Skeletal muscle satellite cell (primary cell): ENCODE measurements at regions not wholly inside any gene's neighbourhood (a gene's known extent, or its start where the extent isn't known, plus 50 kb on each side); places are given as distances from the start of the nearest gene placed in this dataset.

Source experiments
- H3K27me3 ChIP-seq: 2 replicates; pipeline ENCODE4 v1.7.0; 2013; ENCODE audit warnings: low read length; ENCODE audit not compliant: control insufficient read depth, insufficient read depth
- H3K36me3 ChIP-seq: 2 replicates; pipeline ENCODE4 v1.7.0; 2013; ENCODE audit warnings: mild to moderate bottlenecking, control low read depth, low read length; ENCODE audit not compliant: insufficient read depth
- H3K4me1 ChIP-seq: 2 replicates; pipeline ENCODE4 v1.7.0; 2013; ENCODE audit warnings: low read length; ENCODE audit not compliant: control insufficient read depth, insufficient read depth
- H3K4me2 ChIP-seq: 2 replicates; pipeline ENCODE4 v1.7.0; 2013; ENCODE audit warnings: mild to moderate bottlenecking, low read length
- H3K4me3 ChIP-seq: 2 replicates; pipeline ENCODE4 v1.7.0; 2013; ENCODE audit warnings: low read length
- H3K9ac ChIP-seq: 2 replicates; pipeline ENCODE4 v1.7.0; 2013; ENCODE audit warnings: mild to moderate bottlenecking, low read depth, low read length, moderate library complexity
- H3K9me3 ChIP-seq: replicated peaks from 2 replicates; pipeline ENCODE4 v1.7.0; 2013; ENCODE audit warnings: mild to moderate bottlenecking, control low read depth, low read length

GRCh38 chr13:48159401-48159800 lies 64.5 kb upstream of the MED4 start:
- peaks cover 23% of the 10 kb centered on the region for H3K4me1 ChIP-seq
- H3K9ac ChIP-seq: no peak overlapping the region

GRCh38 chr13:48158915-48159314 lies 64.0 kb upstream of the MED4 start:
- no peaks in the 10 kb centered on the region for H3K9me3 ChIP-seq
- no peaks in the 10 kb centered on the region for H3K27me3 ChIP-seq
- no peaks in the 10 kb centered on the region for H3K36me3 ChIP-seq
- no peak overlapping the region for H3K4me3 ChIP-seq
- H3K9ac ChIP-seq: no peak overlapping the region
- H3K4me1 ChIP-seq: peaks cover 23% of the 10 kb centered on the region
- no peak overlapping the region for H3K4me2 ChIP-seq

More at GRCh38 chr13:48159401-48159800, 64.5 kb upstream of the MED4 start:
- Histone ChIP-seq H3K27me3 (no peaks in the 10 kb centered on the region), H3K9me3 (no peaks in the 10 kb centered on the region), H3K4me2 (no peak overlapping the region), H3K36me3 (no peaks in the 10 kb centered on the region), H3K4me3 (no peak overlapping the region)

GRCh38 chr13:48158290-48158689 lies 63.4 kb upstream of the MED4 start:
- Histone ChIP-seq H3K27me3 (no peaks in the 10 kb centered on the region), H3K9me3 (no peaks in the 10 kb centered on the region), H3K36me3 (no peaks in the 10 kb centered on the region), H3K4me2 (no peak overlapping the region), H3K9ac (no peak overlapping the region), H3K4me3 (no peak overlapping the region), H3K4me1 (peaks cover 23% of the 10 kb centered on the region)

- Histone ChIP-seq H3K4me2 (no peak overlapping the region), H3K4me1 (peaks cover 23% of the 10 kb centered on the region), H3K9ac (no peak overlapping the region), H3K4me3 (no peak overlapping the region), H3K9me3 (no peaks in the 10 kb centered on the region), H3K27me3 (no peaks in the 10 kb centered on the region), H3K36me3 (no peaks in the 10 kb centered on the region)
These were observed 61.6 kb upstream of the MED4 start for GRCh38 chr13:48156466-48156865.

- H3K9me3 ChIP-seq: no peaks in the 10 kb centered on the region
- peaks cover 23% of the 10 kb centered on the region for H3K4me1 ChIP-seq
- H3K4me2 ChIP-seq: no peak overlapping the region
- H3K9ac ChIP-seq: no peak overlapping the region
- H3K36me3 ChIP-seq: no peaks in the 10 kb centered on the region
- no peak overlapping the region for H3K4me3 ChIP-seq
- no peaks in the 10 kb centered on the region for H3K27me3 ChIP-seq
These were observed 60.9 kb upstream of the MED4 start for GRCh38 chr13:48155848-48156247.

GRCh38 chr13:48154671-48155070 lies 59.8 kb upstream of the MED4 start:
- peaks cover 14% of the 10 kb centered on the region for H3K4me1 ChIP-seq
- H3K4me2 ChIP-seq: no peak overlapping the region

GRCh38 chr13:48153186-48153585 lies 58.3 kb upstream of the MED4 start:
- peaks cover 3% of the 10 kb centered on the region for H3K27me3 ChIP-seq
- H3K4me3 ChIP-seq: no peak overlapping the region
- no peaks in the 10 kb centered on the region for H3K9me3 ChIP-seq
- no peak overlapping the region for H3K4me2 ChIP-seq
- no peak overlapping the region for H3K9ac ChIP-seq
- no peaks in the 10 kb centered on the region for H3K36me3 ChIP-seq
- H3K4me1 ChIP-seq: peaks cover 4% of the 10 kb centered on the region

More at GRCh38 chr13:48154671-48155070, 59.8 kb upstream of the MED4 start:
- Histone ChIP-seq H3K9ac (no peak overlapping the region), H3K9me3 (no peaks in the 10 kb centered on the region), H3K36me3 (no peaks in the 10 kb centered on the region), H3K27me3 (no peaks in the 10 kb centered on the region), H3K4me3 (no peak overlapping the region)

- Histone ChIP-seq H3K36me3 (no peaks in the 10 kb centered on the region), H3K9me3 (no peaks in the 10 kb centered on the region), H3K4me1 (peaks cover 4% of the 10 kb centered on the region), H3K27me3 (peaks cover 3% of the 10 kb centered on the region), H3K9ac (no peak overlapping the region), H3K4me3 (no peak overlapping the region), H3K4me2 (no peak overlapping the region)
These were observed 56.7 kb upstream of the MED4 start for GRCh38 chr13:48151363-48152161.

GRCh38 chr13:48148454-48148853 lies 53.5 kb upstream of the MED4 start:
- Histone ChIP-seq H3K4me1 (no peaks in the 10 kb centered on the region), H3K27me3 (peaks cover 3% of the 10 kb centered on the region), H3K9ac (no peak overlapping the region), H3K4me3 (no peak overlapping the region), H3K36me3 (no peaks in the 10 kb centered on the region), H3K4me2 (no peak overlapping the region), H3K9me3 (no peaks in the 10 kb centered on the region)

- Histone ChIP-seq H3K4me2 (no peak overlapping the region), H3K27me3 (peaks cover 3% of the 10 kb centered on the region), H3K36me3 (no peaks in the 10 kb centered on the region), H3K4me1 (no peaks in the 10 kb centered on the region), H3K9ac (no peak overlapping the region), H3K4me3 (no peak overlapping the region), H3K9me3 (no peaks in the 10 kb centered on the region)
These were observed 51.7 kb upstream of the MED4 start for GRCh38 chr13:48146636-48147035.

GRCh38 chr13:48146122-48146521 lies 51.2 kb upstream of the MED4 start:
- Histone ChIP-seq H3K4me1 (no peaks in the 10 kb centered on the region), H3K4me2 (no peak overlapping the region), H3K27me3 (peaks cover 3% of the 10 kb centered on the region), H3K4me3 (no peak overlapping the region), H3K9me3 (no peaks in the 10 kb centered on the region), H3K9ac (no peak overlapping the region), H3K36me3 (no peaks in the 10 kb centered on the region)
